ENCODE measurements at regions not wholly inside any gene's neighbourhood (a gene's known extent, or its start where the extent isn't known, plus 50 kb on each side); places are given as distances from the start of the nearest gene placed in this dataset.

DNA sequence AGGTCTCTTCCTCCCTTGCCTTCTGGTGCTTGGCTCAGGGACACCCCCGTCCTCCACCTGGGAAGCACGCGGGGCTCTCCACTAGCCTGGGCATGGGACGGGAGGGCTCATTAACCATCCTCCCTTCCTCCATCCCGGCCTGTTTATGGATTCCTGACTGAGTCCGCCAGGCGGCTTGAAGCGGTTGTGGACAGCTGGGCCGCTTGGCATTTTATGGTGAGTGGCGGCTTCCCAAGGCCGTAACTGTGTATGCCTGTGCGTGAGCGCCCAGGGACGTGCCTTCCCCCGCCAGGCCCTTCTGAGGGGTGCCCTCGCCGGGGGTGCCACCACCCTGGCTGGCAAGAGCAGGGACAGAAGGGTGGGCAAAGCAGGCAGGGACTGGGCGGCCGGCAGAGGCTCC lies 202.8 kb downstream of the URI1 start:
- Mint-ChIP-seq H3K4me1 (ENCODE audit: low read depth) (no peaks in the 10 kb centered on the region), H3K9me3 (ENCODE audit: insufficient read depth) (no peaks in the 10 kb centered on the region), H3K4me3 (no peak overlapping the region), H3K36me3 (ENCODE audit: low read depth) (no peaks in the 10 kb centered on the region), H3K27ac (no peak overlapping the region), H3K27me3 (ENCODE audit: low read depth) (no peaks in the 10 kb centered on the region)
- DNase-seq (no peak), ATAC-seq (no peak)
- ChIA-PET POLR2A (no interaction called here), CTCF (no interaction called here)

GRCh38 chr19:30145467-30145866 lies 203.4 kb downstream of the URI1 start:
- Mint-ChIP-seq H3K27ac (no peak overlapping the region), H3K4me3 (no peak overlapping the region), H3K9me3 (ENCODE audit: insufficient read depth) (no peaks in the 10 kb centered on the region), H3K4me1 (ENCODE audit: low read depth) (no peaks in the 10 kb centered on the region), H3K36me3 (ENCODE audit: low read depth) (no peaks in the 10 kb centered on the region), H3K27me3 (ENCODE audit: low read depth) (no peaks in the 10 kb centered on the region)
- DNase-seq = no peak
- ATAC-seq = no peak
- CTCF ChIA-PET = no interaction called here
- POLR2A ChIA-PET = no interaction called here

DNA sequence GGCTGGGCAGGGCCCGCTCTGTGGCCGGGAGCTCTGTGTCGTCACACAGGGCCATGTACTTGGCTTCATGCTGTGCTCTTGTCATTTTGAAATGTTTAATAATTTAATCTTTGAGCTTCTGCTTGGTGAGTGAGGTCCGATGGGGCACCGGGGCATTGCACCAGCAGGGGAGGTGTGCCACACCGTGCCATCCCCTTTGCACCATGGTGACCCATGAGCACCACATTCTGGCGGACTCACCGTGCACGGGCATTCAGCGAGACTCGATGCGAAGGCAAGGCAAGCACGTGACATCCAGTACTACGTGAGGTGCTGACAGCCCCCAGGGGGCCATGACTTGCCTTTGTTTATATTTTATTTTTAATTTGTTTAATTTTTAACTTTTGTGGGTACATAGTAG lies 204.3 kb downstream of the URI1 start:
- ATAC-seq = no peak
- CTCF ChIA-PET = no interaction called here
- Mint-ChIP-seq H3K27ac (no peak overlapping the region), H3K27me3 (ENCODE audit: low read depth) (no peaks in the 10 kb centered on the region), H3K4me1 (ENCODE audit: low read depth) (no peaks in the 10 kb centered on the region), H3K36me3 (ENCODE audit: low read depth) (no peaks in the 10 kb centered on the region), H3K9me3 (ENCODE audit: insufficient read depth) (no peaks in the 10 kb centered on the region), H3K4me3 (no peak overlapping the region)
- no peak for DNase-seq
- POLR2A ChIA-PET = no interaction called here

- ATAC-seq (no peak), DNase-seq (no peak)
- POLR2A ChIA-PET = no interaction called here
- CTCF ChIA-PET = no interaction called here
- no peaks in the 10 kb centered on the region for H3K9me3 Mint-ChIP-seq (ENCODE audit: insufficient read depth)
- no peaks in the 10 kb centered on the region for H3K36me3 Mint-ChIP-seq (ENCODE audit: low read depth)
- no peak overlapping the region for H3K4me3 Mint-ChIP-seq
- H3K27ac Mint-ChIP-seq = no peak overlapping the region
- no peaks in the 10 kb centered on the region for H3K27me3 Mint-ChIP-seq (ENCODE audit: low read depth)
- H3K4me1 Mint-ChIP-seq (ENCODE audit: low read depth) = no peaks in the 10 kb centered on the region
Measured at GRCh38 chr19:30148039-30148790, 206.2 kb downstream of the URI1 start.

- H3K4me1 Mint-ChIP-seq (ENCODE audit: low read depth) = no peaks in the 10 kb centered on the region
- ChIA-PET CTCF (no interaction called here), POLR2A (no interaction called here)
- H3K27ac Mint-ChIP-seq = no peak overlapping the region
- no peaks in the 10 kb centered on the region for H3K27me3 Mint-ChIP-seq (ENCODE audit: low read depth)
- DNase-seq (no peak), ATAC-seq (no peak)
- H3K4me3 Mint-ChIP-seq = no peak overlapping the region
- no peaks in the 10 kb centered on the region for H3K36me3 Mint-ChIP-seq (ENCODE audit: low read depth)
- no peaks in the 10 kb centered on the region for H3K9me3 Mint-ChIP-seq (ENCODE audit: insufficient read depth)
Measured at GRCh38 chr19:30148803-30149202, 206.8 kb downstream of the URI1 start.

DNA sequence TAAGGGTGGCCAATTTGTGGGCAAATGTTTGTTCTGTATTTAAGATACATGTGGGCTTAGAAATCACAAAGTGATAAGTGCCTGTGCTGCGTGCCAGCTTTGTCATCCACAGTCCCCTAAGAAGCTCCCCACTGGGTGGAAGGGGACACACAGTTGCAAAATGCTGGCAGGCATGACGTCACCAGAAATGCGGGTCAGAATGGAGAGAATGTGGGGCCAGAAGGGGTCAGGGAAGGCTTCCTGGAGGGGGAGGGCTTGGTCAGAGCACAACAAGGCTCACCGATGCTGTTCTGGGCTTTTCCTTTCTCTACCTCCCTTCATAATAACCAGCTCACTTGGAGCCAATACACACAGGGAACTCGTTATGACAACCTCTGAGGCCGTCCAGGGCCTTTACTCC lies 207.3 kb downstream of the URI1 start:
- ATAC-seq = no peak
- H3K27me3 Mint-ChIP-seq (ENCODE audit: low read depth) = peaks cover under 1% of the 10 kb centered on the region
- no peaks in the 10 kb centered on the region for H3K9me3 Mint-ChIP-seq (ENCODE audit: insufficient read depth)
- H3K27ac Mint-ChIP-seq = no peak overlapping the region
- H3K36me3 Mint-ChIP-seq (ENCODE audit: low read depth) = no peaks in the 10 kb centered on the region
- H3K4me3 Mint-ChIP-seq = no peak overlapping the region
- POLR2A ChIA-PET = no interaction called here
- H3K4me1 Mint-ChIP-seq (ENCODE audit: low read depth) = no peaks in the 10 kb centered on the region
- CTCF ChIA-PET = no interaction called here
- DNase-seq = no peak

- H3K36me3 Mint-ChIP-seq (ENCODE audit: low read depth) = no peaks in the 10 kb centered on the region
- ATAC-seq (no peak), DNase-seq (no peak)
- H3K4me1 Mint-ChIP-seq (ENCODE audit: low read depth) = no peaks in the 10 kb centered on the region
- POLR2A ChIA-PET = no interaction called here
- CTCF ChIA-PET = no interaction called here
- no peak overlapping the region for H3K27ac Mint-ChIP-seq
- peaks cover 2% of the 10 kb centered on the region for H3K27me3 Mint-ChIP-seq (ENCODE audit: low read depth)
- H3K4me3 Mint-ChIP-seq = no peak overlapping the region
- H3K9me3 Mint-ChIP-seq (ENCODE audit: insufficient read depth) = no peaks in the 10 kb centered on the region
Measured at GRCh38 chr19:30150626-30151025, 208.6 kb downstream of the URI1 start.

DNA sequence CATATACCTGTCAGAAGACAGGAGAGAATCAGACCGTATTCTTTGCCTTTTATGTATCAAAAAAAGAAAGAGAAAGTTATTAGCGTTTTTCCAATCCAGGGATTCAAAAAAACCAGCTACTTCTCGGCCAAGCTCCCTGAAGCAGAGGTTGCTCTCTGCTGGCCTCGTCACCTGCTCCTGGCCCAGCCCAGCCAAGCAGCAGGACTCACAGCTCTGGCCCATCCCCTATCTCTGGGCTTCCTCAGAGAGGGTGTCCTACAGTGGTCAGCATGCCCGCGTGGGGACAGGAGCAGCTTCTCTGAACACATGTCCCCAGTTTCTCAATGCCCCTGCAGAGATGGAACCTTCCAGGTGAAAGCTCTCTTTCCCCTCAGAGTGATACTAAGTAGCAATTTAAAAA lies 209.0 kb downstream of the URI1 start:
- Mint-ChIP-seq H3K4me3 (no peak overlapping the region), H3K4me1 (ENCODE audit: low read depth) (no peaks in the 10 kb centered on the region), H3K9me3 (ENCODE audit: insufficient read depth) (no peaks in the 10 kb centered on the region), H3K27me3 (ENCODE audit: low read depth) (peaks cover 2% of the 10 kb centered on the region), H3K27ac (no peak overlapping the region), H3K36me3 (ENCODE audit: low read depth) (no peaks in the 10 kb centered on the region)
- DNase-seq = no peak
- CTCF ChIA-PET = no interaction called here
- POLR2A ChIA-PET = no interaction called here
- no peak for ATAC-seq

- no peak for ATAC-seq
Measured at GRCh38 chr19:30152510-30153291, 210.7 kb downstream of the URI1 start.

DNA sequence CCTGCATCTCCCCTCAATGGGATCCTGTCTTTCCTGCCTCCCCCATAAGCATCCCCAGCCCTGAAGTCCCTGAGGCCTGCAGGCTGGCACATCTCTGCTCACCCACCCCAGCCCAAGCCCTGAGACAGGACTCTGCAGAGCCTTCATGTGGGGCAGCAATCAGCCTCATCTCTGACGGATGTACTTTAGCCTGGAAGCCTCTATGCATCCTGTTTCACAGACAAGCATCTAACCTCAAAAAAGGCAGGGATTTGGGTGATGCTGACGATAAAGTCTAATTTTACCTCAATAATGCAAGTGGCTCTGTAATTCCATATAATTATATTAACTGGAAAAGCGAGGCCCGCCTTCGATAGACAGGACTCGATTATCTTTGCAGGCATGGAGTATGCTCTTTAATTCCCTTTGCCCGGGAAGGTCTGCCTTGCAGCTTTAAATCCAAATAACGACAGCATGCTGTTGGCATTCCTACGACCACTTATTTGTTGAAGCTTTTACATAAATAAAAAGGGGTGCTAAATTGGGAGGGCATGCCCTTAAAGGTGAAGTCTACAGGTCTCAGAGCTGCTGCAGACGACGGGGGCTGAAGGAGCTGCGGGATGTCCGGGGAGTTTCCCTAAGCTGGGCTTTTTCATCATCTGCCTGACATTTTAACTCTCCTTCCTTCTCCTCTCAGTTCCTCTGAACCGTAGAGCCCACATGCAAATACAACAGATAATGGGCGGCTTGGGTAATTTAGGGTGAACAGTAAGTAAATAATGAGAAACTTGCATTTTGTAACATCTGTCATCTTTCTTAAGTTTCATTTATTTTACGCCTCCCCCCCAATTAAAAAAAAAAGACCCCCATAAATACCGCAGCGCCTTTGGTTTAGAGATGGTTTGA lies 211.5 kb downstream of the URI1 start:
- ATAC-seq (no peak), DNase-seq (no peak)
- CTCF ChIA-PET = no interaction called here
- H3K9me3 Mint-ChIP-seq (ENCODE audit: insufficient read depth) = no peaks in the 10 kb centered on the region
- peaks cover 2% of the 10 kb centered on the region for H3K27me3 Mint-ChIP-seq (ENCODE audit: low read depth)
- H3K4me1 Mint-ChIP-seq (ENCODE audit: low read depth) = no peaks in the 10 kb centered on the region
- no peaks in the 10 kb centered on the region for H3K36me3 Mint-ChIP-seq (ENCODE audit: low read depth)
- no peak overlapping the region for H3K27ac Mint-ChIP-seq
- H3K4me3 Mint-ChIP-seq = no peak overlapping the region
- POLR2A ChIA-PET = no interaction called here

More at GRCh38 chr19:30152510-30153291, 210.7 kb downstream of the URI1 start:
- no peaks in the 10 kb centered on the region for H3K36me3 Mint-ChIP-seq (ENCODE audit: low read depth)
- H3K27ac Mint-ChIP-seq = no peak overlapping the region
- peaks cover 2% of the 10 kb centered on the region for H3K27me3 Mint-ChIP-seq (ENCODE audit: low read depth)
- H3K9me3 Mint-ChIP-seq (ENCODE audit: insufficient read depth) = no peaks in the 10 kb centered on the region
- no peaks in the 10 kb centered on the region for H3K4me1 Mint-ChIP-seq (ENCODE audit: low read depth)
- ChIA-PET CTCF (no interaction called here), POLR2A (no interaction called here)
- H3K4me3 Mint-ChIP-seq = no peak overlapping the region
- DNase-seq = no peak

DNA sequence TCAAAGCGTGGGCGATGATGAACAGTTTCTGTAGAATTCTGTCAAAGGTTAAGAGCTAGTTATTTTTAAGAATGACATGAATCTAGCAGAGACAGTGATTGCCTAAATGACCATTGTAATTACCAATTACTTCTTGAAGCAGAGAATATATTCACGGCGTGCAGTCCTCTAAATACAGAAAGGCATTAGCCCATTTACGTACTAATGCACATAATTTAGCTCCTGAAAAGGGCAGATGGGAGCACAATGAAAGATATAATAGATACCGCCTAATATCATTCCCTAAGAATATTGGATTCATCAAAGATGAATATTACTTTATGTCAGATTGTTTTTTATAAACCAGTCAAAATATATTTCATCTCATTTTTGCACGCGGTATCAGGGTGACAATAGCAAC lies 212.4 kb downstream of the URI1 start:
- POLR2A ChIA-PET = no interaction called here
- no peak overlapping the region for H3K4me3 Mint-ChIP-seq
- H3K4me1 Mint-ChIP-seq (ENCODE audit: low read depth) = no peaks in the 10 kb centered on the region
- CTCF ChIA-PET = no interaction called here
- H3K27ac Mint-ChIP-seq = no peak overlapping the region
- DNase-seq (no peak), ATAC-seq (no peak)
- H3K27me3 Mint-ChIP-seq (ENCODE audit: low read depth) = peaks cover 2% of the 10 kb centered on the region
- no peaks in the 10 kb centered on the region for H3K36me3 Mint-ChIP-seq (ENCODE audit: low read depth)
- no peaks in the 10 kb centered on the region for H3K9me3 Mint-ChIP-seq (ENCODE audit: insufficient read depth)
